Colonic mucosa (tissue), 4 donors: ENCODE measurements at regions not wholly inside any gene's neighbourhood (a gene's known extent, or its start where the extent isn't known, plus 50 kb on each side); places are given as distances from the start of the nearest gene placed in this dataset.

Source experiments
- DNase-seq: peaks from one replicate; pipeline ENCODE4 v3.0.0-alpha.2; 2020
- H3K27ac ChIP-seq: fragments of 200-600 bp; one replicate; pipeline ENCODE4 v1.8.0; 2021
- H3K27me3 ChIP-seq: fragments of 200-600 bp; one replicate; pipeline ENCODE4 v1.8.0; 2021
- H3K36me3 ChIP-seq: fragments of 200-600 bp; one replicate; pipeline ENCODE4 v1.8.0; 2021
- H3K4me1 ChIP-seq: fragments of 200-600 bp; one replicate; pipeline ENCODE4 v1.8.0; 2021; ENCODE audit warnings: mild to moderate bottlenecking
- H3K4me3 ChIP-seq: fragments of 200-600 bp; one replicate; pipeline ENCODE4 v1.8.0; 2021
- H3K9ac ChIP-seq, 2 donors: one replicate each; pipeline ENCODE4 v1.7.0; 2013; ENCODE audit warnings: control low read depth in 2 of 2, low read depth in 2 of 2, low read length in 2 of 2
- H3K9me3 ChIP-seq: fragments of 200-600 bp; one replicate; pipeline ENCODE4 v1.8.0; 2021
- intact Hi-C: fragments of 100-400 bp; cut with DNase I; formaldehyde crosslinking; loops from one replicate; pipeline ENCODE4 v1.14.1; 2022
- TF ChIP-seq, protein P1 (sequence below): fragments of 200-600 bp; IDR thresholded peaks from one replicate; pipeline ENCODE4 v1.8.0; 2022; ENCODE audit warnings: antibody characterized with exemption, mild to moderate bottlenecking
- donor health status: healthy.
- donor health status: DM: no; HTN: no; CAD: no.
- donor health status: DM: no; HTN: no; CAD: no.

DNA sequence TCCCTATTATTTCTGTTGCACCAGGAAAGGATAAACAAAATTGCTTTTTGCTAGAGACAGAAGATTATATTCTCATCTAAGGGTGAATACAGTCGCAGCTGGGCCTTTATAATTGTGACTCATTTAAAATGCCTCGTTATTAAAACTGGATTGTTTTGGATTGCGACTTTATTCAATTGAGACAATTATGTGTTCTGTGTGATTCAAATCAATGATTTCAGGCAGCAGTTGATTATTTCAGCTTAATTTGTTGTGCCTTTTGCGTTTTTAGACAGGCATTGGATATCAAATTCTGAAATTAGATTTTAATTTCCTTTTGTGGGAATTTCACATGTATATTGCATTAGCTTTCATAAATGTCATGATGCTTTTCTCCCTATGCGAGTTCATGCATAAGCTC, 778.1 kb upstream of the SOX11 start:
- no peak overlapping the region for H3K4me3 ChIP-seq
- DNase-seq, result no peak
- no peaks in the 10 kb centered on the region for H3K27me3 ChIP-seq
- H3K4me1 ChIP-seq, result no peaks in the 10 kb centered on the region
- no peak overlapping the region for H3K27ac ChIP-seq
- H3K36me3 ChIP-seq, result no peaks in the 10 kb centered on the region
- no peak overlapping the region for H3K9ac ChIP-seq
- H3K9me3 ChIP-seq, result no peaks in the 10 kb centered on the region
- intact Hi-C loops, result no loop called here
- TF ChIP-seq, protein P1, sequence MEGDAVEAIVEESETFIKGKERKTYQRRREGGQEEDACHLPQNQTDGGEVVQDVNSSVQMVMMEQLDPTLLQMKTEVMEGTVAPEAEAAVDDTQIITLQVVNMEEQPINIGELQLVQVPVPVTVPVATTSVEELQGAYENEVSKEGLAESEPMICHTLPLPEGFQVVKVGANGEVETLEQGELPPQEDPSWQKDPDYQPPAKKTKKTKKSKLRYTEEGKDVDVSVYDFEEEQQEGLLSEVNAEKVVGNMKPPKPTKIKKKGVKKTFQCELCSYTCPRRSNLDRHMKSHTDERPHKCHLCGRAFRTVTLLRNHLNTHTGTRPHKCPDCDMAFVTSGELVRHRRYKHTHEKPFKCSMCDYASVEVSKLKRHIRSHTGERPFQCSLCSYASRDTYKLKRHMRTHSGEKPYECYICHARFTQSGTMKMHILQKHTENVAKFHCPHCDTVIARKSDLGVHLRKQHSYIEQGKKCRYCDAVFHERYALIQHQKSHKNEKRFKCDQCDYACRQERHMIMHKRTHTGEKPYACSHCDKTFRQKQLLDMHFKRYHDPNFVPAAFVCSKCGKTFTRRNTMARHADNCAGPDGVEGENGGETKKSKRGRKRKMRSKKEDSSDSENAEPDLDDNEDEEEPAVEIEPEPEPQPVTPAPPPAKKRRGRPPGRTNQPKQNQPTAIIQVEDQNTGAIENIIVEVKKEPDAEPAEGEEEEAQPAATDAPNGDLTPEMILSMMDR, result no peak

DNA sequence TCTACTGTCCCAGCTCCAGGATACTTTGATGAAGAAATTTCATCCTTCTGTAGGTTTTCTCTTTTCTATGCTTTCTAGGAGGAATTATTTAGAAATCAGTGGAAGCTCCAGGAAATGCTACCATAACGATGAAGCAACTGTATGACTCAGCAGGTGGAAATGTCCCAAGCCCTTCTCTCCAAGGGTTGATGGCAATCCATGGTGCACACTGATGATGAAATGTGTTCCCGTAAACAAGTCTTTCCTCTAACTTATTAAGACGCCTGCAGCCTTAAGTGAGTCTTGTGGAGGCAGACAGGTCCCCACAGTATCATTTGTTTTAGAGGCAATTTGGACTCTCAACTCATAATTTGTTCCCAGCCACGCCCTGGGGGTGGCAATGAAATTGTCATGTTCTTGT, 777.6 kb upstream of the SOX11 start:
- H3K4me3 ChIP-seq, result no peak overlapping the region
- no peaks in the 10 kb centered on the region for H3K27me3 ChIP-seq
- no peaks in the 10 kb centered on the region for H3K4me1 ChIP-seq
- intact Hi-C loops, result no loop called here
- no peak for DNase-seq
- no peak overlapping the region for H3K9ac ChIP-seq
- TF ChIP-seq, protein P1, result no peak
- no peaks in the 10 kb centered on the region for H3K9me3 ChIP-seq
- H3K36me3 ChIP-seq, result no peaks in the 10 kb centered on the region
- H3K27ac ChIP-seq, result no peak overlapping the region

DNA sequence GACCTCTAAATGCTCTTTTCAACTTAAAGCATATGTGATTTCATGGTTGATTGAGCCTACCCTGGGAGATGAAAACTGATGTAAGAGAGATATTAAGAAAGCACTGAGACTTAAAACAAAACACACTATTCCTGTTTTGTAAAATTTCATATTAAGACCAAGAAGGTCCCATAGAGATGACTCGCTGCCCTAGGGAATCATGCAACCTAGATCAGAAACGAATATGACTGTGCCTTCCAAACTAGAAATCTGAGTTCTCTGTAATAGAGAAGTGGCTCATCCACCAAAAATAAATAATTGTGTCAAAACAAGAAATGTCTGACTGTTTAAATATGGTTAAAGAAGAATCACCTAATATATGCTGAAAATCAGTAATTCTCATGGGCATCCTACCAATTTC, 776.8 kb upstream of the SOX11 start:
- H3K9ac ChIP-seq, result no peak overlapping the region
- H3K36me3 ChIP-seq, result no peaks in the 10 kb centered on the region
- H3K4me3 ChIP-seq, result no peak overlapping the region
- TF ChIP-seq, protein P1, result no peak
- H3K27ac ChIP-seq, result no peak overlapping the region
- no peaks in the 10 kb centered on the region for H3K27me3 ChIP-seq
- no peaks in the 10 kb centered on the region for H3K9me3 ChIP-seq
- no peaks in the 10 kb centered on the region for H3K4me1 ChIP-seq
- DNase-seq, result no peak
- intact Hi-C loops, result no loop called here

DNA sequence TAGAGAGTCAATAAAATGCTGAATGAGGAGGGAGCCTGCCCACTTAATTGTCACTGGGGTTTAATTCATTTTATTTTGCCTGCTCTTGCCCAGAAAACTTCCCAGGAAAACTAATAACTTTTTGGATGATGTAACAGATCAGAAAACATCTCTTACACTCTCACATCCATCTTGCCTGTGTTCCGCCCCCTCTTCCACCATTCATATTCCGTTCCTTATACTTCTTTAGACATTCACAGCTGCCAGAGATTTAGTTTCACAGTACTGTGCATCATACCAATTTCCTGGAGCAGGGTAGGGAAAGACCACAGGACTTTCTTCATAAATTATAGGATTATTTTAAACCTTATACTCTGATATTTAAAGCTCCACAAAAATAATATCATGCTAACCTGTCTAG, 776.1 kb upstream of the SOX11 start:
- intact Hi-C loops, result no loop called here
- no peaks in the 10 kb centered on the region for H3K36me3 ChIP-seq
- H3K9ac ChIP-seq, result no peak overlapping the region
- H3K4me3 ChIP-seq, result no peak overlapping the region
- no peaks in the 10 kb centered on the region for H3K4me1 ChIP-seq
- TF ChIP-seq, protein P1, result no peak
- DNase-seq, result no peak
- H3K27ac ChIP-seq, result no peak overlapping the region
- no peaks in the 10 kb centered on the region for H3K27me3 ChIP-seq
- H3K9me3 ChIP-seq, result no peaks in the 10 kb centered on the region

DNA sequence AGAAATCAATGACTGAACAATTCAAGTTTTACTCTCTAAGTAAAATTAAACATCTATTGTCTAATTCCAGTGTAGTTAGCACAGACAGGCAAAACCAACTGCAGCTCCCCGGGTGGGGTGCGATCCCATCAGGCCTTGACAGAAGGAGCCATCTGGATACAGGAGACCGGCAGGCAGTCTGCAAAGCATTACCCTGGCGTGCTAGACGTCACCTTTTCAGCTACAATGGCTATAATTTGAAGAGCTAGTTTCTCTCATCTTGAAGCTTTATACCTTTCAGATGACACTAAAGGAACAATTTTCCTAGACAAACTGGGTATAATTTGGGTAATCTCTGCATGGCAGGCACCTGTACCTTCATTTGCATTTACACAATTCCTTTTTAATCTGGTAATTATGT, 761.5 kb upstream of the SOX11 start:
- H3K27me3 ChIP-seq, result no peaks in the 10 kb centered on the region
- H3K4me1 ChIP-seq, result no peaks in the 10 kb centered on the region
- no peak overlapping the region for H3K9ac ChIP-seq
- H3K4me3 ChIP-seq, result no peak overlapping the region
- no peaks in the 10 kb centered on the region for H3K36me3 ChIP-seq
- DNase-seq, result no peak
- H3K27ac ChIP-seq, result no peak overlapping the region
- intact Hi-C loops, result no loop called here
- H3K9me3 ChIP-seq, result no peaks in the 10 kb centered on the region
- TF ChIP-seq, protein P1, result no peak
